Osteoblast (primary cell): ENCODE measurements at regions not wholly inside any gene's neighbourhood (a gene's known extent, or its start where the extent isn't known, plus 50 kb on each side); places are given as distances from the start of the nearest gene placed in this dataset.

Experiments used
- DNase-seq: peaks from one replicate; pipeline ENCODE4 v3.0.0; 2011; ENCODE audit warnings: low spot score, mixed read lengths; ENCODE audit not compliant: insufficient read length; ENCODE audit errors: missing footprints
- H2AFZ ChIP-seq: 2 replicates; pipeline ENCODE4 v1.6.0; 2011; ENCODE audit warnings: mild to moderate bottlenecking, low read length
- H3K27ac ChIP-seq: 2 replicates; pipeline ENCODE4 v1.5.1; 2011; ENCODE audit warnings: mild to moderate bottlenecking, low read depth, low read length, moderate library complexity
- H3K27me3 ChIP-seq: 2 replicates; pipeline ENCODE4 v1.6.0; 2012; ENCODE audit warnings: mild to moderate bottlenecking, control low read depth, inconsistent platforms, low read length, moderate library complexity; ENCODE audit not compliant: insufficient read depth
- H3K36me3 ChIP-seq: 2 replicates; pipeline ENCODE4 v1.5.1; 2011; ENCODE audit warnings: mild to moderate bottlenecking, low read length, control low read depth, moderate library complexity; ENCODE audit not compliant: insufficient read depth
- H3K4me1 ChIP-seq: 2 replicates; pipeline ENCODE4 v1.5.1; 2011; ENCODE audit warnings: mild to moderate bottlenecking, low read length, control low read depth, moderate library complexity; ENCODE audit not compliant: insufficient read depth
- H3K4me2 ChIP-seq: 2 replicates; pipeline ENCODE4 v1.6.0; 2011; ENCODE audit warnings: mild to moderate bottlenecking, low read length; ENCODE audit not compliant: insufficient read depth
- H3K4me3 ChIP-seq: fragments of 200-600 bp; sonication (generic); 3 replicates; pipeline ENCODE4 v1.5.1; 2012; ENCODE audit warnings: mild to moderate bottlenecking, low read length, inconsistent platforms; ENCODE audit not compliant: insufficient read depth
- H3K79me2 ChIP-seq: 2 replicates; pipeline ENCODE4 v1.6.0; 2012; ENCODE audit warnings: mild to moderate bottlenecking, low read length, control low read depth, inconsistent platforms; ENCODE audit not compliant: insufficient read depth
- H3K9me3 ChIP-seq: 2 replicates; pipeline ENCODE4 v1.5.1; 2011; ENCODE audit warnings: low read depth, low read length, control low read depth
- H4K20me1 ChIP-seq: 2 replicates; pipeline ENCODE4 v1.6.0; 2012; ENCODE audit warnings: mild to moderate bottlenecking, low read length, control low read depth; ENCODE audit not compliant: insufficient read depth
- CTCF ChIP-seq: IDR thresholded peaks from 2 replicates; pipeline ENCODE4 v1.5.1; 2011; ENCODE audit warnings: mild to moderate bottlenecking, low read depth, low read length, moderate library complexity; ENCODE audit errors: extremely low read depth

- H3K9me3 ChIP-seq = no peaks in the 10 kb centered on the region
- H3K27ac ChIP-seq = no peak overlapping the region
- no peak for DNase-seq
- no peaks in the 10 kb centered on the region for H4K20me1 ChIP-seq
- no peak overlapping the region for H3K4me3 ChIP-seq
- no peaks in the 10 kb centered on the region for H3K79me2 ChIP-seq
- no peak for TF ChIP-seq CTCF
- H3K27me3 ChIP-seq = no peaks in the 10 kb centered on the region
- H2AFZ ChIP-seq = no peak overlapping the region
- H3K4me1 ChIP-seq = no peaks in the 10 kb centered on the region
- no peaks in the 10 kb centered on the region for H3K36me3 ChIP-seq
- no peak overlapping the region for H3K4me2 ChIP-seq
Observed at GRCh38 chr5:174399411-174399810, 325.0 kb upstream of the MSX2 start.

GRCh38 chr5:174400461-174400860 is 323.9 kb upstream of the MSX2 start:
- DNase-seq = no peak
- Histone ChIP-seq H3K36me3 (no peaks in the 10 kb centered on the region), H3K4me2 (no peak overlapping the region), H3K4me1 (no peaks in the 10 kb centered on the region), H3K4me3 (no peak overlapping the region), H3K79me2 (no peaks in the 10 kb centered on the region), H3K27ac (no peak overlapping the region), H4K20me1 (no peaks in the 10 kb centered on the region), H3K9me3 (no peaks in the 10 kb centered on the region), H3K27me3 (no peaks in the 10 kb centered on the region), H2AFZ (no peak overlapping the region)
- TF ChIP-seq CTCF = no peak

GRCh38 chr5:174401793-174402192 is 322.6 kb upstream of the MSX2 start:
- TF ChIP-seq CTCF = no peak
- Histone ChIP-seq H3K4me2 (no peak overlapping the region), H3K9me3 (no peaks in the 10 kb centered on the region)

GRCh38 chr5:174402222-174402812 is 322.1 kb upstream of the MSX2 start:
- Histone ChIP-seq H3K4me2 (no peak overlapping the region), H3K9me3 (no peaks in the 10 kb centered on the region), H3K79me2 (no peaks in the 10 kb centered on the region), H2AFZ (no peak overlapping the region), H3K27ac (no peak overlapping the region), H3K4me3 (no peak overlapping the region), H3K4me1 (no peaks in the 10 kb centered on the region), H3K27me3 (no peaks in the 10 kb centered on the region), H3K36me3 (no peaks in the 10 kb centered on the region), H4K20me1 (no peaks in the 10 kb centered on the region)
- no peak for TF ChIP-seq CTCF
- no peak for DNase-seq

More at GRCh38 chr5:174401793-174402192, 322.6 kb upstream of the MSX2 start:
- Histone ChIP-seq H3K79me2 (no peaks in the 10 kb centered on the region), H3K4me1 (no peaks in the 10 kb centered on the region), H2AFZ (no peak overlapping the region), H3K4me3 (no peak overlapping the region), H3K36me3 (no peaks in the 10 kb centered on the region), H3K27me3 (no peaks in the 10 kb centered on the region), H4K20me1 (no peaks in the 10 kb centered on the region), H3K27ac (no peak overlapping the region)
- DNase-seq = no peak
